IPS-NIHi7 (cell line): ENCODE measurements at regions not wholly inside any gene's neighbourhood (a gene's known extent, or its start where the extent isn't known, plus 50 kb on each side); places are given as distances from the start of the nearest gene placed in this dataset.

Source experiments
- DNase-seq: peaks from one replicate; pipeline ENCODE4 v3.0.0; 2012; ENCODE audit warnings: mixed read lengths; ENCODE audit errors: extremely low spot score

GRCh38 chr3:53949541-53949940 is 57.9 kb upstream of the SELENOK start:
- DNase-seq = no peak

DNA sequence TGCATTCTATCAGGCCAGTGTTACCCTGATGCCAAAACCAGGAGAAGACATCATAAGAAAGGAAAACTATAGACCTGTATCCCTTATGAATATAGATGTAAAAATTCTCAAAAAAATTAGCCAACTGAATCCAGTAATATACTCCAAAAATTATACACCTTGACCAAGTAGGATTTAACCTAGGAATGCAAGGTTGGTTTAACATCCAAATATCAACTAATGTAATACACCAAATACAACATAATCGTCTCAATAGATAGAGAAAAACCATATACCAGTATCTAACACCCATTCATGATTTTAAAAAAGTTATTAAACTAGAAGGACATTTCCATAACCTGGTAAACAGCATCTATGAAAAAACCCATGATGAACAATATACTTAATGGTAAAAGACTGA is 56.5 kb upstream of the SELENOK start:
- DNase-seq = no peak

GRCh38 chr3:53944028-53944427 is 52.4 kb upstream of the SELENOK start:
- no peak for DNase-seq

DNA sequence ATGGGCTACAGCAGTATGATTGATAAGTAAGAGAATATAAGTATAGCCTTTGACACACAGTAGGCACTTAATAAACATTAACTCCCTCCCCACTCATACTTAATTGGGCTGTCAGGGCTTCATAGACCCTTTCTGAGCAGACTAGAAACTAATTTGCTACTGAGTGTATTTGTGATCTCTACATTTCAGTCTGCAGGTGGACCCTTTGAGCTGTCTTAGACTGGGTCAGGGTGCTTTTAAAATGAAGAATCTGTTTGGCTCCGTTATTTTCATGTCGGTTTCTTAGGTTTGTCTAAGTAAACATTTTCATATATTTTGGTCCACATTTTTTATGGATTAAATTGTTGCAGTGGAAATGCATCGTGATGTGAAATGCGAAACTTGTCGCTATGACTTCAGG is 50.3 kb upstream of the SELENOK start:
- no peak for DNase-seq
